Stimulated activated naive B cell treated with anti-CD40 and anti-IgM and Interleukin-4, amounts not matched to agents 10 μg/mL and 1 μg/mL and 100 μg/mL, for 72 hours (primary cell): ENCODE measurements at regions not wholly inside any gene's neighbourhood (a gene's known extent, or its start where the extent isn't known, plus 50 kb on each side); places are given as distances from the start of the nearest gene placed in this dataset.
"Not testable (repeated sequence)": the region's sequence is repeated elsewhere in the genome, so short reads cannot be mapped to it uniquely, and the experiment has no call there.

Experiments used
- ATAC-seq, 2 donors: fragments of 150-1000 bp; cut with Tn5 transposase; replicated peaks; 2 replicates each; pipeline ENCODE4 v1.10.0; 2021; ENCODE audit warnings: moderate library complexity in 1 of 2
- DNase-seq: peaks from one replicate; pipeline ENCODE4 v3.0.0; 2021
- H3K27ac Mint-ChIP-seq: one replicate; pipeline ENCODE4 v1.8.0; 2022; ENCODE audit warnings: mild to moderate bottlenecking, mixed read lengths
- H3K27me3 Mint-ChIP-seq, 2 donors: one replicate each; pipeline ENCODE4 v1.8.0; 2022; ENCODE audit warnings: mixed read lengths in 2 of 2
- H3K36me3 Mint-ChIP-seq, 2 donors: one replicate each; pipeline ENCODE4 v1.8.0; 2022; ENCODE audit warnings: mixed read lengths in 2 of 2, mild to moderate bottlenecking in 1 of 2
- H3K4me1 Mint-ChIP-seq, 2 donors: one replicate each; pipeline ENCODE4 v1.8.0; 2022; ENCODE audit warnings: mixed read lengths in 2 of 2, mild to moderate bottlenecking in 1 of 2
- H3K4me3 Mint-ChIP-seq, 2 donors: one replicate each; pipeline ENCODE4 v1.8.0; 2022; ENCODE audit warnings: mild to moderate bottlenecking in 2 of 2, mixed read lengths in 2 of 2, moderate library complexity in 1 of 2
- H3K9me3 Mint-ChIP-seq, 2 donors: one replicate each; pipeline ENCODE4 v1.8.0; 2022; ENCODE audit warnings: mixed read lengths in 2 of 2, mild to moderate bottlenecking in 1 of 2

DNA sequence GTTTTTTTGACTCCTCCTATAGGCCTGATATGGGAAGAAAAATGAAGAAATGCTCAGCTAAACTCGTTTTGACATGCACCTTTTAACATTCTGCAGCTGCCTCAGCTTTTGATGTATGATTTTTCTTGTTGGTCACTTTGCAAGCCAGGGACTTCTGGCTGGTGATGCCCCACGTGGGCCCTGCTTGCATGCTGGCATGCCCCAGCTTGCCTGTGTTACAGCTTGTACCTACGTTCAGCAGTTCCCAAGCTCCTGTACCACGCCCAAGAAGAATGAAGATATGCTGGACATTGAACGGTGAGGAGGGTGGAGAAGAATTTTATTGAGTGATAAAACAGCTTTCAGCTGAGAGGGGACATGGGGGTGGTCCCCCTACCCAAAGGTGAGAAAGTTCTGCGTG is 245.6 kb upstream of the FZD8 start:
- no peak overlapping the region for H3K4me3 Mint-ChIP-seq
- no peak overlapping the region for H3K27ac Mint-ChIP-seq
- no peaks in the 10 kb centered on the region for H3K36me3 Mint-ChIP-seq
- peaks cover 5 to 15% of the 10 kb centered on the region in 2 donors for H3K27me3 Mint-ChIP-seq
- H3K9me3 Mint-ChIP-seq = no peaks in the 10 kb centered on the region
- ATAC-seq = no peak
- H3K4me1 Mint-ChIP-seq = no peaks in the 10 kb centered on the region
- DNase-seq = no peak

DNA sequence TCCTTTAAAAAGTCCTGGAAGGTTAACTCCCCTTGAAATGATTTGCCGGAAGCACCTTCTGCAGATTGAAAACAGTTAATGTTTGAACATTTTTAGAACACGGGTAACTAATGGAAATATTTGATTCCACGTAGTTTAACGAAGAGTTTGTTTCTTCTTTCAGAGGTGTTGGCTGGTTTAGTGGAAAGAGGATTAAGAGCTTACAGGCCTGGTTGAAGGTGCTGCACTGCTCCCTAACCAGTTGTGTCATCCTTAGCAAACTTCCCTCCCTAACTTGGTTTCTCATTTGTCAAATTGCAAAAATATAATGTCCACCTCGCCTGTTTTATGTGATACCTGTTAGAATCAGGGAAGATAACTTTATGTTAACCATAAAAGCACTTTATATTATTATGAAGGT is 243.0 kb upstream of the FZD8 start:
- DNase-seq (no peak), ATAC-seq (no peak)
- no peaks in the 10 kb centered on the region for H3K36me3 Mint-ChIP-seq
- no peaks in the 10 kb centered on the region for H3K4me1 Mint-ChIP-seq
- no peak overlapping the region for H3K27ac Mint-ChIP-seq
- no peaks in the 10 kb centered on the region for H3K9me3 Mint-ChIP-seq
- no peak overlapping the region for H3K4me3 Mint-ChIP-seq
- H3K27me3 Mint-ChIP-seq = peaks cover 5 to 15% of the 10 kb centered on the region in 2 donors

GRCh38 chr10:35884657-35885071 is 242.6 kb upstream of the FZD8 start:
- H3K36me3 Mint-ChIP-seq = no peaks in the 10 kb centered on the region
- H3K27me3 Mint-ChIP-seq = peaks cover 5 to 14% of the 10 kb centered on the region in 2 donors
- DNase-seq (no peak), ATAC-seq (no peak)
- no peak overlapping the region for H3K4me3 Mint-ChIP-seq
- no peaks in the 10 kb centered on the region for H3K9me3 Mint-ChIP-seq
- H3K4me1 Mint-ChIP-seq = no peaks in the 10 kb centered on the region
- no peak overlapping the region for H3K27ac Mint-ChIP-seq

GRCh38 chr10:35882422-35883150 is 240.5 kb upstream of the FZD8 start:
- Mint-ChIP-seq H3K4me1 (no peaks in the 10 kb centered on the region), H3K4me3 (no peak overlapping the region), H3K36me3 (no peaks in the 10 kb centered on the region), H3K27me3 (peaks cover under 1% of the 10 kb centered on the region in 2 donors), H3K27ac (no peak overlapping the region), H3K9me3 (no peaks in the 10 kb centered on the region)
- DNase-seq = no peak
- no peak for ATAC-seq

DNA sequence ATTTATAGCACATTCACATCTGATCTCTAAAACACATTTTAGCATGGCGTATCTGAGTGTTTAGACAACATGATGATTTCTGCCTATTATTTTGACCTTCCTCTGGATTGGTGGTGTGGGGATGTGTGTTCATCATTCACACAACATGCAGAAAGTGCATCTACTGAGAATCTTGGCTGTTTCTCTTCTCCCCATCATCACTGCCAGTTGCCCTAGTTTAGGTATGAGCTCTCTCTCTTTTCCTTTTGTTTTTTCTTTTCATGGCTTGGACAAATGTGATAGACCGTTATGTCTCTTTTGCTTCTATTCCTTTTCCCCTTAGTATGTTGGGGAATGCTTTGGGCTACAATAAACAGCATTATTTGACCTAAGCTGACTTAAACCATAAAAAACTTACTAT is 239.2 kb upstream of the FZD8 start:
- H3K27ac Mint-ChIP-seq = no peak overlapping the region
- no peaks in the 10 kb centered on the region for H3K27me3 Mint-ChIP-seq
- no peak for DNase-seq
- H3K4me1 Mint-ChIP-seq = no peaks in the 10 kb centered on the region
- H3K9me3 Mint-ChIP-seq = no peaks in the 10 kb centered on the region
- H3K4me3 Mint-ChIP-seq = no peak overlapping the region
- no peak for ATAC-seq
- no peaks in the 10 kb centered on the region for H3K36me3 Mint-ChIP-seq

- Mint-ChIP-seq H3K36me3 (no peaks in the 10 kb centered on the region), H3K27ac (no peak overlapping the region), H3K9me3 (no peaks in the 10 kb centered on the region), H3K4me1 (no peaks in the 10 kb centered on the region), H3K27me3 (peaks cover 0 to 7% of the 10 kb centered on the region in 2 donors), H3K4me3 (no peak overlapping the region)
- ATAC-seq (no peak), DNase-seq (no peak)
Measured at GRCh38 chr10:35876248-35876647, 234.2 kb upstream of the FZD8 start.

DNA sequence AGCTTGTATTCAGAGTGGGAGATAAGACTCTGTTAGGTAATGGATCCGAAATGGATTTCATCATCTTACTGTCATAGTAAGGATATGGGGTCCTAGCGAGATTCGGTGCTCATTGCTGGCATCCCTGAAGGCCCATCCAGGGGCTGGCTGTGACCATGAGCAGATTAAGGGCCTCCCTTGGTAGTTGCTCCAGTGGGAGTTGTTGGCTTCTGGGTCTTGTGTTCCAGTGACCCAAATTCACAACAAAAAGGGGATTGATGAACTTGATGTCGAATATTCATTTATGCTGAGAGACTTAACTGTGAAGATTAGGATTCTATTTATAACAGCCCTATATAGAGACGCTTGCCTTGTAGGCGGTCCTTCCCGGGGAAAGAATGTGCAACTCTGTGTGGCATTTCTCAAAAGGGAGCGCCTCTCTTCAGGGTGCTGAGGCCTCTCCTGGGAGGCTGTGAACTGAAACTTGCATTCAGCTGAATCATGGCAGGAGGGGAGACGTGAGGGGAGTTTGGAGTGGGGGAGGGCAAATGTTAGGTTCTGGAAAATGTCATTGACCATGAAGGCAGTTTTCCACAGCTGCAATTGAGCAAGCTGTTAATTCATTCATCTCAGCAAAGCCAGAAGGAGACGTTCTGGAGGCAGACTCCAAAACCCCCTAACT is 233.1 kb upstream of the FZD8 start:
- Mint-ChIP-seq H3K9me3 (no peaks in the 10 kb centered on the region), H3K4me3 (no peak overlapping the region), H3K36me3 (no peaks in the 10 kb centered on the region), H3K27me3 (peaks cover 0 to 9% of the 10 kb centered on the region in 2 donors), H3K4me1 (no peaks in the 10 kb centered on the region), H3K27ac (no peak overlapping the region)
- ATAC-seq = no peak
- DNase-seq = no peak

GRCh38 chr10:35874311-35875015 is 232.4 kb upstream of the FZD8 start:
- no peaks in the 10 kb centered on the region for H3K9me3 Mint-ChIP-seq
- no peak overlapping the region for H3K27ac Mint-ChIP-seq
- no peak overlapping the region for H3K4me3 Mint-ChIP-seq
- ATAC-seq (no peak), DNase-seq (no peak)
- peaks cover 0 to 10% of the 10 kb centered on the region in 2 donors for H3K27me3 Mint-ChIP-seq
- H3K4me1 Mint-ChIP-seq = no peaks in the 10 kb centered on the region
- no peaks in the 10 kb centered on the region for H3K36me3 Mint-ChIP-seq

- ATAC-seq (no peak), DNase-seq (no peak)
- Mint-ChIP-seq H3K27me3 (peaks cover 0 to 10% of the 10 kb centered on the region in 2 donors), H3K4me3 (no peak overlapping the region), H3K9me3 (no peaks in the 10 kb centered on the region), H3K36me3 (no peaks in the 10 kb centered on the region), H3K4me1 (no peaks in the 10 kb centered on the region), H3K27ac (no peak overlapping the region)
Measured at GRCh38 chr10:35872671-35873070, 230.6 kb upstream of the FZD8 start.

GRCh38 chr10:35870665-35871310 is 228.7 kb upstream of the FZD8 start:
- Mint-ChIP-seq H3K27ac (no peak overlapping the region), H3K9me3 (no peaks in the 10 kb centered on the region), H3K27me3 (peaks cover 0 to 10% of the 10 kb centered on the region in 2 donors), H3K4me3 (no peak overlapping the region), H3K4me1 (no peaks in the 10 kb centered on the region), H3K36me3 (no peaks in the 10 kb centered on the region)
- DNase-seq (no peak), ATAC-seq (no peak)

DNA sequence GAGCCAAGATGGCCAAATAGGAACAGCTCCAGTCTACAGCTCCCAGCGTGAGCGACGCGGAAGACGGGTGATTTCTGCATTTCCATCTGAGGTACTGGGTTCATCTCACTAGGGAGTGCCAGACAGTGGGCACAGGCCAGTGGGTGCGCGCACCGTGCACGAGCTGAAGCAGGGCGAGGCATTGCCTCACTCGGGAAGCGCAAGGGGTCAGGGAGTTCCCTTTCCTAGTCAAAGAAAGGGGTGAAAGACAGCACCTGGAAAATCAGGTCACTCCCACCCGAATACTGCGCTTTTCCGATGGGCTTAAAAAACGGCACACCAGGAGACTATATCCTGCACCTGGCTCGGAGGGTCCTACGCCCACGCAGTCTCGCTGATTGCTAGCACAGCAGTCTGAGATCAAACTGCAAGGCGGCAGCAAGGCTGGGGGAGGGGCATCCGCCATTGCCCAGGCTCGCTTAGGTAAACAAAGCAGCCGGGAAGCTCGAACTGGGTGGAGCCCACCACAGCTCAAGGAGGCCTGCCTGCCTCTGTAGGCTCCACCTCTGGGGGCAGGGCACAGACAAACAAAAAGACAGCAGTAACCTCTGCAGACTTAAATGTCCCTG is 216.7 kb upstream of the FZD8 start:
- not testable (repeated sequence) for H3K36me3 Mint-ChIP-seq, H3K4me3 Mint-ChIP-seq, ATAC-seq, H3K27me3 Mint-ChIP-seq, H3K27ac Mint-ChIP-seq, H3K4me1 Mint-ChIP-seq, DNase-seq
- H3K9me3 Mint-ChIP-seq = peaks cover 0 to 10% of the 10 kb centered on the region in 2 donors

DNA sequence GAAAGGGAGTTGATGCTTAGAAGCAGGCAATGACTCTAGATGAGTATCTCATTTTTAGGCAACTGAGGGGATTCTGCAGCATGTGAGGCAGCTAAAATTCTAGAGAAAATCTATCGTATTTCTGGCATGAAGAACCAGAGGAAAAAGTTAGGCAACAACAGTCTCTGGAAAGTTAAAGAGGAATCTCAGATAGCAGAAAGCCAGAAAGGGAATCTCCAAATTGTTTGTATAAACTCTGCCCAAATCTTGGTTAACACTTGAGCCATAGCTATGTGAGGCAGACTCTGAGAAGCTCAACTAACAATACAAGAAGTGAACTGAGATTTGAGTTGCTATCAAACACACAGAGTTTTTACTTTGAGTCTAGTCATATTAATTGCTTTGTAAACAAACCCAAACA is 215.8 kb upstream of the FZD8 start:
- H3K9me3 Mint-ChIP-seq = peaks cover 0 to 9% of the 10 kb centered on the region in 2 donors
- ATAC-seq (no peak), DNase-seq (no peak)
- no peaks in the 10 kb centered on the region for H3K36me3 Mint-ChIP-seq
- H3K4me1 Mint-ChIP-seq = no peaks in the 10 kb centered on the region
- no peak overlapping the region for H3K4me3 Mint-ChIP-seq
- H3K27ac Mint-ChIP-seq = no peak overlapping the region
- H3K27me3 Mint-ChIP-seq = no peaks in the 10 kb centered on the region

GRCh38 chr10:35855155-35855947 is 213.3 kb upstream of the FZD8 start:
- Mint-ChIP-seq H3K9me3 (peaks cover 0 to 4% of the 10 kb centered on the region in 2 donors), H3K36me3 (no peaks in the 10 kb centered on the region), H3K4me3 (no peak overlapping the region), H3K4me1 (no peaks in the 10 kb centered on the region), H3K27me3 (no peaks in the 10 kb centered on the region), H3K27ac (no peak overlapping the region)
- DNase-seq (no peak), ATAC-seq (no peak)
